SK-N-SH (cell line): ENCODE measurements at regions not wholly inside any gene's neighbourhood (a gene's known extent, or its start where the extent isn't known, plus 50 kb on each side); places are given as distances from the start of the nearest gene placed in this dataset.

Experiments
- CTCF ChIA-PET: fragments of 300-600, 350-600 bp; formaldehyde crosslinking; extraction: SDS; loops from one replicate; lab custom pipeline; 2021; lab: Yijun Ruan, JAX
- POLR2A ChIA-PET: fragments of 350-600 bp; sonication (Branson Sonifier 250); formaldehyde crosslinking; extraction: SDS; loops from one replicate; lab custom pipeline; 2020; ENCODE audit warnings: antibody characterized with exemption, inconsistent platforms; lab: Yijun Ruan, JAX
- DNase-seq: peaks from one replicate; pipeline ENCODE4 v3.0.0; 2012
- H2AFZ ChIP-seq: fragments of 200-600 bp; sonication (generic); 2 replicates; pipeline ENCODE4 v1.8.1; 2016; ENCODE audit warnings: antibody characterized with exemption, mild to moderate bottlenecking, low read depth
- H3F3A ChIP-seq: fragments of 200-600 bp; sonication (generic); replicated peaks from 2 replicates; pipeline ENCODE3; 2016; ENCODE audit warnings: antibody characterized with exemption, mild to moderate bottlenecking; ENCODE audit not compliant: insufficient read depth
- H3K27ac ChIP-seq, 2 experiments: fragments of 200-500 bp in 1 of 2; fragments of 200-600 bp in 1 of 2; sonication (Bioruptor generic) in 1 of 2; sonication (generic), shearing (Covaris generic) in 1 of 2; 2 replicates each; pipeline versions ENCODE4 v1.5.1 to v1.6.1; 2014 to 2016; ENCODE audit warnings: low read depth in 2 of 2, inconsistent platforms in 1 of 2, low read length in 1 of 2, mild to moderate bottlenecking in 1 of 2, mixed read lengths in 1 of 2
- H3K27me3 ChIP-seq: fragments of 200-600 bp; sonication (generic), shearing (Covaris generic); 2 replicates; pipeline ENCODE4 v1.6.1; 2016; ENCODE audit warnings: mixed run types; ENCODE audit not compliant: insufficient read depth
- H3K36me3 ChIP-seq, 2 experiments: fragments of 200-500 bp in 1 of 2; fragments of 200-600 bp in 1 of 2; sonication (Bioruptor generic) in 1 of 2; sonication (generic) in 1 of 2; replicated peaks in 1 of 2; 2 replicates each; pipeline versions ENCODE3 to v1.5.1; 2014 to 2016; ENCODE audit warnings: low read length in 1 of 2, mild to moderate bottlenecking in 1 of 2; ENCODE audit not compliant: insufficient read depth in 2 of 2, control insufficient read depth in 1 of 2
- H3K4me1 ChIP-seq, 2 experiments: fragments of 200-500 bp in 1 of 2; fragments of 200-600 bp in 1 of 2; sonication (Bioruptor generic) in 1 of 2; sonication (generic), shearing (Covaris generic) in 1 of 2; 2 replicates each; pipeline versions ENCODE4 v1.5.1 to v1.6.1; 2014 to 2016; ENCODE audit warnings: low read depth in 1 of 2, low read length in 1 of 2, mixed run types in 1 of 2; ENCODE audit not compliant: insufficient read depth in 2 of 2, control insufficient read depth in 1 of 2
- H3K4me2 ChIP-seq: fragments of 200-600 bp; sonication (generic), shearing (Covaris generic); 2 replicates; pipeline ENCODE4 v1.6.1; 2017; ENCODE audit warnings: mixed run types
- H3K4me3 ChIP-seq, 2 experiments: fragments of 200-500 bp in 1 of 2; fragments of 200-600 bp in 1 of 2; sonication (Bioruptor generic) in 1 of 2; sonication (generic), shearing (Covaris generic) in 1 of 2; 2 replicates each; pipeline versions ENCODE4 v1.5.1 to v1.8.1; 2014 to 2016; ENCODE audit warnings: low read depth in 2 of 2, inconsistent platforms in 1 of 2, low read length in 1 of 2, mild to moderate bottlenecking in 1 of 2, mixed read lengths in 1 of 2, moderate library complexity in 1 of 2
- H3K79me2 ChIP-seq: fragments of 200-600 bp; sonication (generic); 2 replicates; pipeline ENCODE4 v1.8.1; 2017; ENCODE audit warnings: mild to moderate bottlenecking; ENCODE audit not compliant: insufficient read depth
- H3K9ac ChIP-seq: fragments of 200-600 bp; sonication (generic); 2 replicates; pipeline ENCODE4 v1.6.1; 2017; ENCODE audit warnings: mixed run types
- H3K9me2 ChIP-seq: fragments of 200-600 bp; sonication (generic); 2 replicates; pipeline ENCODE4 v1.6.1; 2017; ENCODE audit warnings: mixed run types
- H3K9me3 ChIP-seq: fragments of 200-600 bp; sonication (generic); 2 replicates; pipeline ENCODE4 v1.6.1; 2017; ENCODE audit warnings: mixed run types, mild to moderate bottlenecking, moderate library complexity
- H4K20me1 ChIP-seq: fragments of 200-600 bp; sonication (generic); 2 replicates; pipeline ENCODE4 v1.6.1; 2017; ENCODE audit warnings: mild to moderate bottlenecking, mixed run types; ENCODE audit not compliant: insufficient read depth
- CTCF ChIP-seq: fragments of 200-600 bp; sonication (generic); IDR thresholded peaks from 2 replicates; pipeline ENCODE4 v1.6.1; 2017; ENCODE audit warnings: antibody characterized with exemption, mild to moderate bottlenecking, moderate library complexity
- EZH2phosphoT487 ChIP-seq: fragments of 200-600 bp; sonication (generic); IDR thresholded peaks from 2 replicates; pipeline ENCODE4 v1.6.1; 2017; ENCODE audit warnings: low read depth, mixed run types, mild to moderate bottlenecking, antibody characterized with exemption, moderate library complexity, borderline replicate concordance
- FOSL2 ChIP-seq: IDR thresholded peaks from 2 replicates; pipeline ENCODE4 v1.4.0; 2012; ENCODE audit warnings: low read depth, mild to moderate bottlenecking, moderate library complexity, borderline replicate concordance
- MEF2A ChIP-seq: IDR thresholded peaks from 2 replicates; pipeline ENCODE4 v1.4.0; 2012; ENCODE audit warnings: low read depth, borderline replicate concordance
- NRF1 ChIP-seq: IDR thresholded peaks from 2 replicates; pipeline ENCODE4 v1.6.1; 2012; ENCODE audit warnings: low read depth, mild to moderate bottlenecking, low read length
- POLR2AphosphoS5 ChIP-seq: IDR thresholded peaks from 2 replicates; pipeline ENCODE4 v1.6.1; 2012; ENCODE audit warnings: low read depth, low read length
- REST ChIP-seq: IDR thresholded peaks from 2 replicates; pipeline ENCODE4 v1.6.1; 2012; ENCODE audit warnings: mild to moderate bottlenecking, low read depth, low read length, moderate library complexity
- SIN3A ChIP-seq: IDR thresholded peaks from 2 replicates; pipeline ENCODE4 v1.6.1; 2012; ENCODE audit warnings: low read depth, mild to moderate bottlenecking, low read length, moderate library complexity, borderline replicate concordance
- TAF1 ChIP-seq: IDR thresholded peaks from 2 replicates; pipeline ENCODE4 v1.6.1; 2012; ENCODE audit warnings: low read depth, mild to moderate bottlenecking, low read length, moderate library complexity, borderline replicate concordance
- USF1 ChIP-seq: IDR thresholded peaks from 2 replicates; pipeline ENCODE4 v1.4.0; 2012; ENCODE audit warnings: low read depth, borderline replicate concordance
- ZBTB33 ChIP-seq: IDR thresholded peaks from 2 replicates; pipeline ENCODE4 v1.4.0; 2012; ENCODE audit warnings: low read depth, borderline replicate concordance
- WGBS: methylation state at CpG from one replicate; pipeline ENCODE4 v1.1.6; 2017; ENCODE audit warnings: low lambda C conversion rate; 5-methylcytosine and 5-hydroxymethylcytosine counted together

- Histone ChIP-seq H3K4me2 (no peak overlapping the region), H3K4me1 (peaks cover 0 to 11% of the 10 kb centered on the region in 2 experiments; a peak in 2 of 4 replicates), H3K27ac (no peak overlapping the region), H3K27me3 (no peaks in the 10 kb centered on the region), H3K9me2 (no peaks in the 10 kb centered on the region), H3F3A (no peaks in the 10 kb centered on the region), H3K36me3 (no peaks in the 10 kb centered on the region), H2AFZ (no peak overlapping the region), H3K4me3 (no peak overlapping the region), H4K20me1 (no peaks in the 10 kb centered on the region), H3K9ac (no peak overlapping the region), H3K9me3 (no peaks in the 10 kb centered on the region), H3K79me2 (no peaks in the 10 kb centered on the region)
- WGBS = 56% methylated on average over 10 of the region's 10 CpGs
- ChIA-PET POLR2A (no interaction called here), CTCF (interaction anchor here (1.3 kb wide), 1 partner anchor 24 kb away, joined by 3 read pairs; no protein-coding TSS in a partner anchor)
- DNase-seq = no peak
- TF ChIP-seq REST = no peak
- TF ChIP-seq NRF1 = no peak
- TF ChIP-seq CTCF = no peak
- no peak for TF ChIP-seq ZBTB33
- TF ChIP-seq TAF1 = no peak
- no peak for TF ChIP-seq MEF2A
- no peak for TF ChIP-seq POLR2AphosphoS5
- TF ChIP-seq USF1 = no peak
- TF ChIP-seq EZH2phosphoT487 = no peak
- no peak for TF ChIP-seq FOSL2
- TF ChIP-seq SIN3A = no peak
Observed at GRCh38 chr4:186934244-186934643, 210.6 kb upstream of the FAT1 start.
